SIG-M5 treated with dmso at 0.1 percent for 504 hours (cell line): ENCODE measurements at regions not wholly inside any gene's neighbourhood (a gene's known extent, or its start where the extent isn't known, plus 50 kb on each side); places are given as distances from the start of the nearest gene placed in this dataset.

ENCODE experiments used
- DNase-seq: peaks from one replicate; lab custom pipeline; 2025; ENCODE audit not compliant: unreplicated experiment; lab: John Stamatoyannopoulos, UW

DNA sequence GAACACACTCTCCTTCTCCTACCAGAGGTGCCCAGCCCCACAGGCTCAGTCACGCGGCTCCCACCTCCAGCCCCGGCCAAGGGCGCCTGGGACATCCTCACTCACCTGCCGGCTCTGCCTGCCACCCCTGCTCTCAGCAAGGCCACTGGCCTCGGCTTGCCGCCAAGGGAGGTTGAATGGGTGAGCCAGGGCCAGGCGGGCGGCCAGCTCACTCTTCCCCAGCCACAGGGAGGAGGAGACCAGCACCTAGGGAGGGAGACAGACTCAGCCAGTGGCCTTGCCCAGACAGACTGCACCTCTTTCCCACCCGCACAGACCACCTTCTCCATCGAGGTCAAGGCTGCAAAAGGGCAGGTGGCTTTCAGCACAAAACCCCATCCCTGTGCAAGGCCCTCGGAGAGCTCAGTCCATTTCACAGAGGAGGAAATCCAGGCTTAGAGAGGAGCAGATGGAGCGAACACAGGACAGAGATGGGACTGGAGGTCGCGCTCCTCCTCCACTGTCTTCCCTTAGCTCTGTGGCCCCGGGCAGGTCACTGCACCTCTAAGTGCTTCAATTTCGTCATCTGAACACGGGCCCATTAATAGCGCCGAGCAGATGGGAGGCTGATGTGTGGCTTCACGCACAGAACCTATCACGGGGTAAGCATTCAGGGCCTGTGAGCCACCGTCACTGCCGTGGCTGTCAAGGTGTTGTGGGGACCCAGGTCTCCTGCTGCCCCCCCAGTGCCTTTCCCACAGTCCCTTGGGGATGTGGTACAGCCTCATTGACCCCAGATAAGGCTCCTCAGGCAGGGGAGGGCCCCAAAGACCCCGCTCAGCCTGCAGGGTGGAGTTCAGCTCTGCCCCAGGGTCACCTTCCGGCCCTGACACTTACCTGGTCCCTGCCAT lies 56.1 kb downstream of the RMI2 start:
- no peak for DNase-seq

GRCh38 chr16:11402051-11402744 lies 56.9 kb downstream of the RMI2 start:
- no peak for DNase-seq

DNA sequence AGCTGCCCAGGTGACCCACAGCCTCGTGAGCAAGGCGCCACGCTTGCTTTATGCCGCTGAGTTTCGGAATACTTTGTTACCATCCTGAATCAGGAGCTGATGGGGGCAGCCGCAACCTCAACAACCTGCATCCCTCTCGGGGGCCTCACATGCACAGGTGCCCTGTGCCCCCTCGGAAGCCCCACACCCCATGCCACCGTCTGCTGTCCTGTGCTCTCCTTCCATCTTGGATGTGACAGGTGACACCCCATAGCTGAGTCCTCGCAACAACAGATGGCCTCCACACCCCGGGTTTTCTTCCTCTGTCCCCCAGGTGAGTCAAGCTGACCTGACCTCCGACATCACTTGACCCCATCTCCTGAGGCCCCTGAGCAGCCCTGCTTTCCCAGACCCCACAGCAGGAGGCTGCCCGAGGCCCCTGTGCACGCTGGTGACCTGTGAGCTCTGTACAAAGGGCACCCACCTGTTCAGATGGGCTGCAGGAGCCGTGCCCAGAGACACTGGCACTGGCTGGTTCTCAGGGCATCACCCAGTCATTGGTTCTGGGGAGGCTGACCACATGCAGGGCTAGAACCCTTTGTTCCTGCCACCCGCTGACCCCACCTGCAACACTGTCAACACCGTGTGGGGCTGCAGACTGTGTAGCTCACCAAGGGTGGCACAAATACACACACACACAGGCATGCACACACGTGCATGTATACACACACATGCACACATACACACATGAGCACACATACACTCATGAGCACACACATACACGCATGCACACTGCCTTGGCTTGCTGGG lies 57.7 kb downstream of the RMI2 start:
- no peak for DNase-seq

DNA sequence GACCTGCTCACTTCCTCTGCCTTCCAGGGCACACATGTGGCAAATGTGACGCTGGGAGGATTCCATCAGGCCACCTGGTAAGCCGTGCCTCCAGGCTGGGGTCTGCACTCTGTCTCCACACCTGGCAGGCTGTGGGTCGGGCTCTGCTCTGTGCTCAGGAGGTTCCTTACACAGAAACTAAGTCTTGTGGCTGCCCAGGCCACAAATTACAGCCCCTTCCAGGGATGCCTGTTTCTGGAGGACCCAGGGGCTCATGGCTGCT lies 58.2 kb downstream of the RMI2 start:
- no peak for DNase-seq

GRCh38 chr16:11403920-11404319 lies 58.7 kb downstream of the RMI2 start:
- DNase-seq, result no peak

GRCh38 chr16:11404603-11405002 lies 59.3 kb downstream of the RMI2 start:
- DNase-seq, result no peak

- DNase-seq, result peak; percentile 15
Measured at GRCh38 chr16:11405331-11406176, 60.3 kb downstream of the RMI2 start.

- no peak for DNase-seq
Measured at GRCh38 chr16:11406177-11406560, 60.9 kb downstream of the RMI2 start.

DNA sequence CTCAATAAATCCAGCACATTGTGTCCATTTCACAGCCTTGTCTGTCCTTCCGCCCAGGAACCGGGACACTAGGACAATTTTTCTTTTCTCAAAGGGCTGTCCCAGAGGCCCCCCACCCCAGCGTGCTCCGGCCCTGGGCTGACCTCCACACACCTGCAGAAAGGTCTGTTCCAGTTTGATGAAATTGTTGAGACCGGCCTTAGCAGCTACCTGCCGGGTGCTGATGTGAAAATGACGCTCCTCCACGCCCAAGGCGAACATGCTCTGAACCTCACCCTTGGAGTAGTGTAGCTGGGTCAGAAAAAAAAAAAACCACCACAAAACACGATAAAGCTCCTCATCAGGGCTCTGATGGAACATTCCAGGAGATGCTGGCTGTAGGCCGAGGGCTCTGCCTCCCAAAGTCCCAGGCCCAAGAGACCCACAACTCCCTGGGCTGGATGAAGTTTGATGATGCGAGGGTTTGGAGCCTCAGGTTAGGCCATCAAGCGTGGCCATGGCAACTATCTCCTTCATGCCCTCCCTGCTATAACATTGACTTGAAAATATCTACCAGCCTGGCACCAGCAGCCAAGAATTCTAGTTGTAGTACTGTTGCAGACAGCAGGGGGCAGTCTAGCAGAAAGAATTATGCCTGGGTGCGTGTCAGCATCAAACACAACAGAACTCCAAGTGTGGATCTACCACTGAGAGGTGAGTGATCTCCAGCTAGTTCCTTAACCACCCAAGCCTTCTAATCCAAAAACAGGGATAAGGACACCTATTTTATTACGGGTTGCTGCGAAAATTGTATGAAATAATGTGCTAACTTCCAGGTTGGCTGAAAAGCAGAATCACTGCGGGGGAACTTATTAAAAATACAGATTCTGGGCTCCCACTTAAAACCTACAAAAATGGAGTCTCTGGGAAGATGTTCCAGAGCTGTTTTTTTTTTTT lies 62.1 kb downstream of the RMI2 start:
- DNase-seq, result peak; percentile 71

DNA sequence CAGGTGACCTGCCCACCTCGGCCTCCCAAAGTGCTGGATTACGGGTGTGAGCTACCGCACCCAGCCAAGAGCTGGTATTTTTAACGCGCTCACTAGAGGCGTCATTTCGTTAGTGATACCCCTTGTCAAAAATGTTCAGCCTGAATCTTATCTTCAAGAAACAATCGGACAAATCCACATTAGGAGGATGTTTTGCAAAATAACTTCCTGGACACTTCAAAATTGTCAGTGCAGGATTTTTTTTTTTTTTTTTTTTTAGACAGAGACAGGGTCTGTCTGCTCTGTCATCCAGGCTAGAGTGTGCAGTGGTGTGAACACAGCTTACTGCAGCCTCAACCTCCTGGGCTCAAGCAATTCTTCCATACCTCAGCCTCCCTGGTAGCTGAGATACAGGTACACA lies 63.0 kb downstream of the RMI2 start:
- DNase-seq, result no peak

DNA sequence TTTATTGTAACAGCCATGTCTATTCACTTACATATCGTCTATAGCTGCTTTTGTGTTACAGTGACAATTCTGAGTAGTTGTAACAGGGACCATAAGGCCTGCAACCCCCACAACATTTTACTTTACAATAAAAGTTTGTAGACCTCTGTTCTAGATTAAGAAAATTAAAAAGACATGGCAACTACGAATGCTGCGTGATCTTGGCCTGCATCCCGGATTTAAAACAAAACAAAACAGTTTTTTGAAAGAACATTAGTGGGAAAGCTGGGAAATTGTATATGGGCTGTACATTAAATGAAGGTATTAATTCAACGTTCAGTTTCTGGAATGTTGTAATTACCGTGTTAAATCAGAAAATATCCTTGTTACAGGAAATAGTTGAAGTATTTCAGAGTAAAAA lies 64.1 kb downstream of the RMI2 start:
- no peak for DNase-seq

- DNase-seq, result no peak
Measured at GRCh38 chr16:11410376-11411058, 65.3 kb downstream of the RMI2 start.

DNA sequence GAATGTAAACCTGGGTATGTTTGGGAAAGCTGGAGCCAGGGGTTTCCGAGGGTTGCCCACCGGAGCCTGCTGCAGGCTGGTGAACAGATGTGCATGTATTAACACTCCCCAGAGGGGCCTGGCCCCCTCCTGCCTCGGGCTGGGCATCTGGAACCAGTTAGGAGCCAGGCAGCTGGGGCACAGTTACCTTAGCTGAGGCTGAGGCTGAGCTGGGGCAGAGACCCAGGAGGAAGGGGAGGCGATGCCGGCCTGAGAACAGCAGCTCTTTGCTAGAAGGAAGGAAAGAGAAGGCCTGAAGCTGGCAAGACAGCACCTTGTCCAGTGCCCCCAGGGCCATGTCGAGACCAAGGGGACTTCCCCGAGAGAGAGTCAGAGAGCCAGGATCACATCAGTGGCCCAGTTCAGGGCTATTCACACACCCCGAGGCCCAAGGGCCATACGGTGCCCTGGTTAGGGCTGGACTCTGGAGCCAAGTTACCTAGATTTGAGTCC lies 65.8 kb downstream of the RMI2 start:
- no peak for DNase-seq

DNA sequence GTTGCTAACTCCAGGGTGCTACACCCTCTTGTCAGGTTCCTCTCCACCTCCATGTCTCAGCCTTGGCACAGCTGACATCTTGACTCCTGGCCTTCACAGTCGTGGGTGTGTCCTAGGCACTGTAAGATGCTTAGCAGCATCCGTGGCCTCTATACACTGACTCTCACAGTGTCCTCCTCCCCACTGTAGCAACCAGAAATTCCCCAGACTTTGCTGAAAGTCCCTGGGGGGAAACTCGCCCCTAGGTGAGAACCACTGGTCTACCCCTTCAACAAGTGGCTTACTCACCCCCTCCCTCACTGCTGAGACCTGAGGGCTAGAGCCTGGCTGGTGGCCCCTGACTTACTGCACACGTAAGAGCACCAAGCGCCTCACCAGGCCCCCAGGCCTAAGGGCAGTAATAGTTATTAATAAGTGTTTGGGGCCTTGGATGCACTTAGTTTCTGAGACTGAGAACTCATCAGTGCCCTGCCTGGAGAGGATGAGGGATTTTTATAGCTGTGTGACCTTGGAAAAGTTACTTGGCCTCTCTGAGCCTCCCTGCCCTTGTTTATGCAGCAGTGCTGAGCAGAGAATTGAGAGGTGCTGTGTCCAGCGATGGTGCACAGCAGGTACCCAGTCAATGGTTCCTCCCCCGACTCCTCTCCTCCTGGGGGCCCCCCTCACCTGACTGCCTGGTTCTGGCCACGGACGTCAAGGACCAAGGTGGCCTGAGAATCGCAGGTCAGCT lies 67.1 kb downstream of the RMI2 start:
- no peak for DNase-seq

DNA sequence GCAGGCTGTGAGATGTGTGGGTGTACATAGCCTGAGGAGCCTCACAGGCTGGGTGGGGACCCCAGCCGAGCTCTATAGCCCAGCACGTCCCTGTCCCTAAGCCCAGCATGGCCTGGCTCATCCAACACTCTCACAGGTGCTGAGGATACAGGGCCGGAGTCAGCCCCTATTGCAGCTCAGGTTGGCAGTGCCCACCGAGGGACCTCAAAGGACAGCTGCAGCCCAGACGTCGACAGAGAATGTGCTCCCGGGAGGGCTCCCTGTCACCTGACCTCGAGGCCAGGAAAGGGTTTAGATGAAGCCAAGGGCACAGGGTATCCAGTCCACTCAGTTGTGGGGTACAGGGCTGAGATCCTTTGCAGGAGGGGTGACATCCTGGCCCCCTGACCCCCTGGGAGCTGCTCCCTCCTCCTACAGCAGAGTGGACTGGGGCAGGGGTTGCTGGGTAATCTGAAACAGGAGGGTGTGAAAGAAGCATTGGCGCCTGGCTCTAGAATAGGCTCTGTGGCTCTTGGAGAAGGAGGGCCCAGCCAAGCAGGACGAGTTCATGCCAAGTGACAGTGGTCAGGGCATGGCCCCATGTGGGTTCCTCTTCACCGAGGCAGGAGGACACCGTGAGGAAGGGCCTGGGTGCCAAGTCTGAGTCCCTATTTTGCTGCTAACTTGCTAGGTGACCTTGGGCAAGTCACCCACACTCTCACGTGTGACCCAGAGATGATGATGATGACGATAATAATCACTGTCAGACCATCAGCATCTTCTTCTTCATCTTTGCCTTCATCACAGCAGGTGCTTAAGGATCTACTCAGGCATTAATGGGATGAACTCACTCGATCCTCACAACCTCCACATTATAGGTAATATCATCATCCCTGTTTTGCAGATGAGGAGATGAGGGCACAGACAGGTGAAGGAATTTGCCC lies 68.0 kb downstream of the RMI2 start:
- DNase-seq, result no peak

DNA sequence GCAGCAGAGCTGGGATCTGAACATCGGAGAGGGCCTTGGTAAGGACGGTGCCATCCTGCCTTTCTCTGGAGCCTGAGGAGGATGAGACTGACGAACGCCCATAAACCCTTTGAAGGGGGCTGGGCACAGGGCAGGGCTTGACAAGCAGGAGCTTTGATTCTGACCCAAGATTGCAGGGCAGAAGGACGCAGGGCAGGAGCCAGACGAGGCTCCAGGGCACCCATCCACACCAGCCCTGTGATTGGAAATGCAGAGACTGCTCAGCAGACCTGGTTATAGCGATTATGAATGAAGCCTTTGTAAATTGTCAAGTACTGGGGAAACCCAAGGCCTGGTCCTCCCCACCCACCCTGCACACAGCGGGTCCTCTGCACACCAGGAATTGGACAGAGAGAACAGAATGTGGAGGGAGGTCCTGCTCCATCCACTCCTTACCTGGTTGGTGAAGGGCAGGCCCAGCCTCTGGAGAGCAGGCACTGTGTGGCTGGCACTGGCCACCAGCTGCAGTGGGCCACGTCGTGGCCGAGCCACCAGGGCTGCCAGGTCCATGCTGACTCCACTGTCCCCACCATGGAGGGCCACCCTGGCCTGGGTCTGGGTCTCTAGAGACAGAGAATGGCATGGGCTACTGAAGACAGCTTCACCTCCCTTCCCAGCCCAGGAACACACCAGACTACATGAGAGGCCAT lies 68.8 kb downstream of the RMI2 start:
- no peak for DNase-seq
